PC-9 (cell line): ENCODE measurements at regions not wholly inside any gene's neighbourhood (a gene's known extent, or its start where the extent isn't known, plus 50 kb on each side); places are given as distances from the start of the nearest gene placed in this dataset.

Source experiments
- CTCF ChIP-seq: fragments of 200-600 bp; sonication (generic); conservative IDR thresholded peaks from 2 replicates; pipeline ENCODE4 v1.6.1; 2017; ENCODE audit warnings: mixed run types, antibody characterized with exemption, mild to moderate bottlenecking, moderate library complexity
- EZH2 ChIP-seq: fragments of 200-600 bp; sonication (generic); IDR thresholded peaks from 2 replicates; pipeline ENCODE4 v1.8.0; 2017; ENCODE audit warnings: antibody characterized with exemption, low read depth

GRCh38 chr3:134084242-134084950, 54.7 kb upstream of the SLCO2A1 start:
- TF ChIP-seq CTCF (no peak), EZH2 (no peak)
